GM18951 (cell line): ENCODE measurements at regions not wholly inside any gene's neighbourhood (a gene's known extent, or its start where the extent isn't known, plus 50 kb on each side); places are given as distances from the start of the nearest gene placed in this dataset.

Experiments used
- POLR2A ChIP-seq: IDR thresholded peaks from 4 replicates; pipeline ENCODE4 v1.6.1; 2011; ENCODE audit warnings: mild to moderate bottlenecking; ENCODE audit not compliant: insufficient read length, insufficient read depth; ENCODE audit errors: extremely low read depth
- in situ Hi-C: fragments of 300-500 bp; cut with MboI; formaldehyde crosslinking; loops from one replicate; pipeline ENCODE4 v1.12.0; 2022; ENCODE audit warnings: low sequenced_read_pairs, mixed read lengths, inconsistent platforms; ENCODE audit not compliant: unreplicated experiment

- no peak for TF ChIP-seq POLR2A
- in situ Hi-C loops = loop anchor here (25.0 kb wide), 1 partner anchor 552 kb away; no protein-coding TSS in a partner anchor
Measured at GRCh38 chr3:59310736-59311135, 260.9 kb upstream of the CFAP20DC start.

DNA sequence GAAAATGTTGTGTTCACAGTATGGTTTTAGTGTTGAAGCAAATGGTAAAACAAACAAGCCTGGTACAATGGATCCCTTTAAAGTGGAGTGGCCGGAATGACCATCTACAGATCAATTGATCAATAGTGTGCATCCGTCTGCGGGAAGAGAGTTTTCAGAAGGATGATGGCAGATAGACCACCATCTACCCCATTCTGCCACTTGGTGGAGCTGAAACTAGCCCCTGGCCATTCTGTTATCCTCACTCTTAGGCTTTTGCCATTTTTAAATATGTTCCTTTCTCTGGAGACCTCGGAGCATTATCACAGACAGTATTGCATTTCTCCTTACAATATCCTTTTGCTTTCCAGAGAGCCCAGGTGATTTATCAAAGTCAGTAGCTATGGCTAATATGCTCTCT is 258.9 kb upstream of the CFAP20DC start:
- in situ Hi-C loops = loop anchor here (25.0 kb wide), 1 partner anchor 554 kb away; no protein-coding TSS in a partner anchor
- no peak for TF ChIP-seq POLR2A

- TF ChIP-seq POLR2A = no peak
- in situ Hi-C loops = loop anchor here (25.0 kb wide), 1 partner anchor 554 kb away; no protein-coding TSS in a partner anchor
Measured at GRCh38 chr3:59308001-59308400, 258.2 kb upstream of the CFAP20DC start.

DNA sequence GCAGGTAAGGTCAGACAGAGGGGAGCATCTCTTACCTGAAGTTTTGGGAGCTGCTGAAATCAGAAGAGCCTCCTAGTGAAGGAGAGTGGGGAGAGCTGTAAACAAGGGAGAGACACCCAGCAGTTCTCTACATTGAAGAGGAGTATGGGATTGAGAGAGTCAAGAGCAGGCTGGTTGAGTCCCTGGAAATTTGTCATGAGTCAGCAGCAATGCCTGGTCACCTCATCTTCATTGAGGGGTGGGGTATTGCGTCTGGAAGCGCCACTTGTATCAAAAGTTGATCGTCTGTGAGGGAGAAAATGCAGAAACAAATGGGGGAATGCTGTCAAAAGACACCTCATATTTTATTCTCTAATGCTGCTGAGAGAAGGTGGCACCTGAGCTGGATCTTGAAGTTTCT is 256.6 kb upstream of the CFAP20DC start:
- no peak for TF ChIP-seq POLR2A
- in situ Hi-C loops = loop anchor here (25.0 kb wide), 1 partner anchor 556 kb away; no protein-coding TSS in a partner anchor

- in situ Hi-C loops = loop anchor here (25.0 kb wide), 1 partner anchor 558 kb away; no protein-coding TSS in a partner anchor
- TF ChIP-seq POLR2A = no peak
Measured at GRCh38 chr3:59304296-59304695, 254.5 kb upstream of the CFAP20DC start.

- TF ChIP-seq POLR2A = no peak
- in situ Hi-C loops = loop anchor here (25.0 kb wide), 1 partner anchor 559 kb away; no protein-coding TSS in a partner anchor
Measured at GRCh38 chr3:59303452-59303851, 253.6 kb upstream of the CFAP20DC start.

GRCh38 chr3:59302442-59302841 is 252.6 kb upstream of the CFAP20DC start:
- in situ Hi-C loops = loop anchor here (25.0 kb wide), 1 partner anchor 560 kb away; no protein-coding TSS in a partner anchor
- no peak for TF ChIP-seq POLR2A

- in situ Hi-C loops = loop anchor here (25.0 kb wide), 1 partner anchor 562 kb away; no protein-coding TSS in a partner anchor
- no peak for TF ChIP-seq POLR2A
Measured at GRCh38 chr3:59300733-59301132, 250.9 kb upstream of the CFAP20DC start.

DNA sequence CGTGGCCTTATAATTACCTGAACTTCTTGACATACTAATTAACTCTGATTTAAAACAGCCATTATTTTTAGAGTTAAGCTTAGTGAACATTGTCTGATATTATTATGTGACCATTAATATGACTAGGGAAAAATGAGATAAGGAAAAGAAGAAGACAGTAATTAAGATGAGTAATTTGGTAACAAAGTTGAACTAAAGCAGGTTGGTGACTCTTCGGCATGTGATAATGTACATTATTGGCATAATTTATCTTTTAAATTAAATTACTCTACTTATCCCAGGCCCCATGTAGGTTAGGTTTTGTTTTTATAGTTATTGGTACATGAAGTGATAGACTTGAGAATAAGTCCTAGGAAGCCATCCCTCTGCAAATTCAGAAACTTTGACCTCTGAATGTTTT is 249.7 kb upstream of the CFAP20DC start:
- no peak for TF ChIP-seq POLR2A
- in situ Hi-C loops = no loop called here

DNA sequence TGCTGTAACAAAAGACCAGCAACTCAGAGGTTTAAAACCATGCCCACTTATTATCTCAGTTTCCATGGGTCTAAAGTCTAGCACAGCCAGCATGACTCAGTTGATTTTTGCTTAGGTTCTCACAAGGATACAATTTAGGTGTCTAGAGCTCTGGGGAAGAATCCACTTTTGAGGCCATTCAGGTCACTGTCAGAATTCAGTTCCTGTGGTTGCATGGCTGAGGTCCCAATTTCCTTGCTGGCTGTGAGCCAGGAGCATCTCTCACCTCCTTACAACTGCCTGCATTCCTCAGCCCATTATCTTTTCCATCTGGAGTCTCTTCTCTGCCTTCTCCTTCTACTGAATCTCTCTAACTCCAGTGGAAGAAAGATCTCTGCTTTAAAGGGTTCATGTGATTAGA is 240.5 kb upstream of the CFAP20DC start:
- no peak for TF ChIP-seq POLR2A

GRCh38 chr3:59289831-59290230 is 240.0 kb upstream of the CFAP20DC start:
- in situ Hi-C loops = no loop called here

More for the DNA sequence above, 240.5 kb upstream of the CFAP20DC start:
- in situ Hi-C loops = no loop called here

DNA sequence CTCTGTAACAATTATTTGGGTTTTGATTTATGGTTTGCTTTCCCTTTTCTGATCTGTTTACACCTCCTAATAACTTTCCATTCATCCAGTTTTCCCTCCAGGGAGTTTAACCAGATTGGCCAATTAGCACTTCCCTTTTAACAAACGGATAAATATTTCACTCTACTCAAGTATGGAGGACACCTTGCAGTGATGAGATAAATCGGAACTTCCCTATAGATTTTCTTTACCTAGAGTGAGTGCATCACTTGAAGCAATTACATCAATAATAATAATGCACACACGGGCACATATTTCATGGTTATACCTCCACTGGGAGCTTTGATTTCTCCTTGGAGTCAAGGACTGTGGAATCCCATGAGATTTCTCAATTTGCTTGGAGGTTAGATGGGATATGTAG is 239.1 kb upstream of the CFAP20DC start:
- in situ Hi-C loops = no loop called here

More at GRCh38 chr3:59289831-59290230, 240.0 kb upstream of the CFAP20DC start:
- TF ChIP-seq POLR2A = no peak

GRCh38 chr3:59286791-59287531 is 237.1 kb upstream of the CFAP20DC start:
- TF ChIP-seq POLR2A = no peak
- in situ Hi-C loops = no loop called here

More for the DNA sequence above, 239.1 kb upstream of the CFAP20DC start:
- no peak for TF ChIP-seq POLR2A

GRCh38 chr3:59285560-59285959 is 235.7 kb upstream of the CFAP20DC start:
- no peak for TF ChIP-seq POLR2A
- in situ Hi-C loops = no loop called here
